Keratinocyte (primary cell): ENCODE measurements at regions not wholly inside any gene's neighbourhood (a gene's known extent, or its start where the extent isn't known, plus 50 kb on each side); places are given as distances from the start of the nearest gene placed in this dataset.

Experiments
- DNase-seq: peaks from one replicate; pipeline ENCODE4 v3.0.0-alpha.2; 2011; ENCODE audit warnings: low read depth, missing footprints, low spot score
- FAIRE-seq: peaks from 2 replicates; lab custom pipeline; 2011; peaks lifted over from hg19 to GRCh38; lab: Jason Lieb, UNC
- H2AFZ ChIP-seq: 2 replicates; pipeline ENCODE4 v1.6.0; 2012; ENCODE audit warnings: low read length, control low read depth, inconsistent platforms; ENCODE audit not compliant: control insufficient read depth
- H3K27ac ChIP-seq: 2 replicates; pipeline ENCODE4 v1.5.1; 2011; ENCODE audit warnings: low read length; ENCODE audit not compliant: control insufficient read depth, insufficient read depth
- H3K27me3 ChIP-seq: 3 replicates; pipeline ENCODE4 v1.6.0; 2011; ENCODE audit warnings: low read length; ENCODE audit not compliant: control insufficient read depth, insufficient read depth; ENCODE audit errors: extremely low read depth
- H3K36me3 ChIP-seq, 2 experiments: 2 replicates in 1 of 2; 3 replicates in 1 of 2; pipeline ENCODE4 v1.5.1; 2011; ENCODE audit warnings: low read length in 2 of 2, mild to moderate bottlenecking in 1 of 2; ENCODE audit not compliant: control insufficient read depth in 2 of 2, insufficient read depth in 2 of 2; ENCODE audit errors: extremely low read depth in 1 of 2
- H3K4me1 ChIP-seq: 3 replicates; pipeline ENCODE4 v1.5.1; 2011; ENCODE audit warnings: low read length; ENCODE audit not compliant: control insufficient read depth, insufficient read depth; ENCODE audit errors: extremely low read depth
- H3K4me2 ChIP-seq: 3 replicates; pipeline ENCODE4 v1.6.0; 2011; ENCODE audit warnings: low read depth, low read length; ENCODE audit not compliant: control insufficient read depth, insufficient read depth; ENCODE audit errors: extremely low read depth
- H3K4me3 ChIP-seq, 3 experiments: fragments of 200-600 bp in 1 of 3; sonication (generic) in 1 of 3; 2 replicates in 2 of 3; 3 replicates in 1 of 3; pipeline ENCODE4 v1.5.1; 2011 to 2016; ENCODE audit warnings: low read length in 3 of 3, mild to moderate bottlenecking in 3 of 3, control low read depth in 2 of 3, inconsistent platforms in 1 of 3, low read depth in 1 of 3, mixed read lengths in 1 of 3, mixed run types in 1 of 3, moderate library complexity in 1 of 3; ENCODE audit not compliant: control insufficient read depth in 2 of 3, insufficient read depth in 2 of 3; ENCODE audit errors: extremely low read depth in 1 of 3
- H3K79me2 ChIP-seq: 2 replicates; pipeline ENCODE4 v1.6.0; 2012; ENCODE audit warnings: low read length; ENCODE audit not compliant: control insufficient read depth, insufficient read depth
- H3K9ac ChIP-seq: 3 replicates; pipeline ENCODE4 v1.6.0; 2011; ENCODE audit warnings: low read length; ENCODE audit not compliant: control insufficient read depth, insufficient read depth; ENCODE audit errors: extremely low read depth
- H3K9me1 ChIP-seq: 3 replicates; pipeline ENCODE4 v1.6.0; 2011; ENCODE audit warnings: low read length; ENCODE audit not compliant: control insufficient read depth, insufficient read depth; ENCODE audit errors: extremely low read depth
- H3K9me3 ChIP-seq: 2 replicates; pipeline ENCODE4 v1.5.1; 2012; ENCODE audit warnings: low read depth, low read length; ENCODE audit not compliant: control insufficient read depth
- H4K20me1 ChIP-seq: 3 replicates; pipeline ENCODE4 v1.6.0; 2011; ENCODE audit warnings: low read length; ENCODE audit not compliant: control insufficient read depth, insufficient read depth; ENCODE audit errors: extremely low read depth
- EZH2 ChIP-seq: IDR thresholded peaks from one replicate; pipeline ENCODE4 v1.6.1; 2012; ENCODE audit warnings: inconsistent platforms, mild to moderate bottlenecking, low read length, moderate library complexity
- dilution Hi-C: fragments of 300-500 bp; cut with MboI; formaldehyde crosslinking; loops from one replicate; pipeline ENCODE4 v1.7.0; 2020; ENCODE audit warnings: low sequenced_read_pairs; ENCODE audit not compliant: extremely low pct_ligation_motif_present
- TF ChIP-seq, protein P1 (sequence below), 3 experiments: IDR thresholded peaks in 1 of 3; conservative IDR thresholded peaks in 1 of 3; optimal IDR thresholded peaks in 1 of 3; 2 replicates in 2 of 3; 3 replicates in 1 of 3; pipeline versions ENCODE3 to v1.5.1; 2011; ENCODE audit warnings: low read length in 3 of 3, mild to moderate bottlenecking in 3 of 3, moderate library complexity in 2 of 3, control low read depth in 1 of 3, inconsistent platforms in 1 of 3; ENCODE audit not compliant: insufficient read depth in 2 of 3; ENCODE audit errors: extremely low read depth in 1 of 3

DNA sequence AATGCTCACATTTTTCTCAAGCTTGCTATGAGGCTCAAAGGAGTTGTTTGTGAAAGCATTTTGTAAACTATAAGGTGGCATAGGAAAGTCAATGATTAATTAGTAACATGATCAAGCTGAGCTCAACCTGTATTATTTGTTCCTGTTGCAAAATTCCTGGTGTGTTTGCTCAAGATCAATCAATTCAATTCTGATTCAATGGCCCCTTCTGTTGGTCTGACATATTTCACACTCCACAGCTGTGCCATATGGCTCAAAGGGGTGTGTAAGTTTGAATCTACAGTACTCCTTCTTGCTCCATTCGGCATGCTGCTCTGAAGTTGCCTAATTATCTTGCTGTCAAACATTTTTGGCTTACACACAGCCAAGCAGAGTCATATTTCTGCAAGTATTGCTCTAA is 341.6 kb upstream of the LRP1B start:
- Histone ChIP-seq H3K9me3 (no peaks in the 10 kb centered on the region), H3K4me1 (no peaks in the 10 kb centered on the region), H3K27ac (no peak overlapping the region), H3K9ac (no peak overlapping the region), H2AFZ (no peak overlapping the region), H3K4me2 (no peak overlapping the region), H3K4me3 (no peak overlapping the region), H3K27me3 (no peaks in the 10 kb centered on the region), H3K9me1 (no peaks in the 10 kb centered on the region), H4K20me1 (no peaks in the 10 kb centered on the region), H3K36me3 (no peaks in the 10 kb centered on the region), H3K79me2 (no peaks in the 10 kb centered on the region)
- DNase-seq = no peak
- dilution Hi-C loops = no loop called here
- no peak for TF ChIP-seq EZH2
- TF ChIP-seq, protein P1, sequence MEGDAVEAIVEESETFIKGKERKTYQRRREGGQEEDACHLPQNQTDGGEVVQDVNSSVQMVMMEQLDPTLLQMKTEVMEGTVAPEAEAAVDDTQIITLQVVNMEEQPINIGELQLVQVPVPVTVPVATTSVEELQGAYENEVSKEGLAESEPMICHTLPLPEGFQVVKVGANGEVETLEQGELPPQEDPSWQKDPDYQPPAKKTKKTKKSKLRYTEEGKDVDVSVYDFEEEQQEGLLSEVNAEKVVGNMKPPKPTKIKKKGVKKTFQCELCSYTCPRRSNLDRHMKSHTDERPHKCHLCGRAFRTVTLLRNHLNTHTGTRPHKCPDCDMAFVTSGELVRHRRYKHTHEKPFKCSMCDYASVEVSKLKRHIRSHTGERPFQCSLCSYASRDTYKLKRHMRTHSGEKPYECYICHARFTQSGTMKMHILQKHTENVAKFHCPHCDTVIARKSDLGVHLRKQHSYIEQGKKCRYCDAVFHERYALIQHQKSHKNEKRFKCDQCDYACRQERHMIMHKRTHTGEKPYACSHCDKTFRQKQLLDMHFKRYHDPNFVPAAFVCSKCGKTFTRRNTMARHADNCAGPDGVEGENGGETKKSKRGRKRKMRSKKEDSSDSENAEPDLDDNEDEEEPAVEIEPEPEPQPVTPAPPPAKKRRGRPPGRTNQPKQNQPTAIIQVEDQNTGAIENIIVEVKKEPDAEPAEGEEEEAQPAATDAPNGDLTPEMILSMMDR (optimal IDR thresholded peaks at IDR 0.05 in 1 of 3, IDR thresholded peaks at IDR 0.05 in 1 of 3, conservative IDR thresholded peaks at IDR 0.05 in 1 of 3; ENCODE audit: extremely low read depth in 1 of 3, insufficient read depth in 2 of 3, low read length in 3 of 3) = no peak
- FAIRE-seq = no peak

DNA sequence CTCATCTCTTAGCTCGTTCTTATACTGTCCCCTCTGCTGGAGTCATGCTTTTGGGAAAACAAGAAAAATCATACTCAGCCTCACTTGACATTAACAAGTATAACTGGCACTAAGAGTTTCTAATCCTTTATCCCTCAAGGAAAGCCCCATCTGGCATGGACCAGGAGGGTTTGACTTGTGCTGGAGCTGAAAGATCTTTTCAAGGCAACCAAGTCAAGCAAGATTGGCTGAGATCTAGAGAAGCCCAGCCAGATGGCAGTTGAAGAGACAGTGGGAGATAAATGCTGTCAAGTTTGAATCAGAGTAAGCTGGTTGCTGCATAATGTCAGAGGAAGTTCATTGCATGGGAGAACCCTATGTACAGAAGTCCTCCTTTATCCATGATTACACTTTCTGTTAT is 336.5 kb upstream of the LRP1B start:
- Histone ChIP-seq H3K79me2 (no peaks in the 10 kb centered on the region), H3K9me1 (no peaks in the 10 kb centered on the region), H3K9me3 (no peaks in the 10 kb centered on the region), H3K27ac (no peak overlapping the region), H3K9ac (no peak overlapping the region), H4K20me1 (no peaks in the 10 kb centered on the region), H3K4me3 (no peak overlapping the region), H3K27me3 (no peaks in the 10 kb centered on the region), H3K36me3 (no peaks in the 10 kb centered on the region), H2AFZ (no peak overlapping the region), H3K4me2 (no peak overlapping the region), H3K4me1 (no peaks in the 10 kb centered on the region)
- TF ChIP-seq EZH2 = no peak
- TF ChIP-seq, protein P1 (optimal IDR thresholded peaks at IDR 0.05 in 1 of 3, IDR thresholded peaks at IDR 0.05 in 1 of 3, conservative IDR thresholded peaks at IDR 0.05 in 1 of 3; ENCODE audit: extremely low read depth in 1 of 3, insufficient read depth in 2 of 3, low read length in 3 of 3) = no peak
- no peak for FAIRE-seq
- DNase-seq = no peak
- dilution Hi-C loops = no loop called here
